T-helper 1 cell treated with Interleukin-12 subunit alpha and Interleukin-12 subunit beta and Interleukin-4 antibody, amounts not matched to agents 30 ng/mL and 1 ng/mL, for 36 hours (primary cell): ENCODE measurements at regions not wholly inside any gene's neighbourhood (a gene's known extent, or its start where the extent isn't known, plus 50 kb on each side); places are given as distances from the start of the nearest gene placed in this dataset.
"Not testable (repeated sequence)": the region's sequence is repeated elsewhere in the genome, so short reads cannot be mapped to it uniquely, and the experiment has no call there.

ENCODE experiments used
- intact Hi-C: fragments of 100-400 bp; cut with micrococcal nuclease; formaldehyde crosslinking; loops from one replicate; pipeline ENCODE4 v1.15.1; 2024

DNA sequence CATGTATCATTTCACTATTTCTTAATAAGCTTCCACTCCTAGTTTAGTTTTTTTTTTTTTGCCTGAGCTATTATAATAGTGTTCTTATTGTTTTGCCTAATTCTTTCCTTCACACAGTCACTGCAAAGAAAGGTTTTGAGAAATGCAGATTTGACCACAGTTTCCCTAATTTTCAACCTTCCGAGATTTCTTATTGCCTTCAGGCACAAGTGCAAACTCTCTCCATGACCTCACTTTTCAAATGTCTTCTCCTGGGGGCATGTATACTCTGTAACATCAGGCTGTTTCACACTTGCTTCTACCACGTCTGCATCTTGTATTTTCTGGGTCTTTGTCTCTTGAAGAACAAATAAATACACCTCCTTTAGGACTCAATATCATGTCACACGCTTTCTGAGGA, 339.0 kb upstream of the CITED2 start:
- intact Hi-C loops, result no loop called here

DNA sequence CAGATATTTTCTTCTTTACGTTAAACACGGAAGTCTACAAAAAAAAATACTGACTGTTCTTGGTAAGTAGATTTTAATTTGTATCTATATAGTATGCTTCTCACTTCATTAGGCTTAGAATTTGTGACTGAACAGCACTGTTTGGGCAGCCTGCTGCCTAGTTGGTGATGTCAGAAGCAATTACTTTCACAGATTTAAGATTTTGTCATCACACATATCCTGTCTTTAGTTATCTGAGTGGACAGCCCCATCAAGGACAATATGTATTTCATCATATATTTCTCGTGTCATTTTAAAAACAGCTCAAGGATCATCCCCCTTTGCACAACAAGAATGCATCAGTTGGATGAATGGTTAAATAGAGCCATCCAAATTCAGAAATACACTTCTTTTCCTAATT, 338.4 kb upstream of the CITED2 start:
- intact Hi-C loops, result no loop called here

DNA sequence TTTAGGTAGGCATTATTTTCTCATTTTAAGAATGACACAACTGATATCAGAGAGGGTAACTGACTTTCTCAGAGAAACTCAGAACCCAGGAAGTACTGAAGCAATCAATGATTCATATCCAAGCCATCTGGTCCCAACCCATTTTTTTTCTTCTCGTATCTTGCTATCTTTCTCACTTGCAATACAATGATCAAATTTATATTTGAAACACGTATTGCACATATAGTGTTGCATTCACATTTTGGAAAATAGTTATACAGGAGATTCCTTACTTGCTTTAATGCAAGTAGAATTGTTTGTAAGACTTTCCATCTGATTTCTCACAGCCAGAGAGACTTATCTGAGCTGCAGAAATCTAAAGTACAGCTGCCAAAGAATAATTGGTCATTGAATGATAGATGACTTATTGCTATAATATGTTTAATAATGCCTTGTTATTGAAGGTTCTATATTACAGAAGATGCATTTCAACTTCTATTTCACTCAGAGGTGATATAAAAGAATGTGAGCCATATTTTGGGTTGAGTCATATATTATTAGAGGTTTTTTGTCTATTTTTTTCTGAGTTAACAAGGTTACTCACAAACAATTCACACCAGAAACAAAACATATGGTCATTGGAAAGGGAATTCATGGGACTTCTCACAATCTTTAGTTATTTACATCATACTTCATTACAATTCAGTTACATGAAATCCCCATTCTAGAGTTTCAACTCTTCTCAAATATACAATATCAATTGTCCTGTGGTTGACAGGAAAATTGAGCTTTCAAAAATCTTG, 337.5 kb upstream of the CITED2 start:
- intact Hi-C loops, result no loop called here

DNA sequence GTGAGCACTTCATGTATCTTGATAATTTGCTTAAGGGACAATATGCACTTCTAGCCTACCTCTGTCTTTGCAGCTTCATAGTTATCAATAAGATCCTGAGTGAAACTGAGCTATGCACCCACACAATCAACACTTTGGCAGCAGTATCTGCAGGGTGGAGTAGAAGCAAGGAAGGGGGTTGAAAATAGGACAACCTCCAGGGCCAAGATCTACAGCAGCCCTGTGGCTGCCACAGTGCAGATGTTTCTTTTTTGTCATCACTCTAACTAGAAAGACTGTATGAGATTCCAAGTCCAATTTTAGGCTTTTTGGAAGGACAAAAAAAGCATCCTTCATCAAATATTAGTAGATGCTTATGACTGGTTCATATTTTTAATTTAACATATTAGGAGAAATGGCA, 336.1 kb upstream of the CITED2 start:
- intact Hi-C loops, result no loop called here

DNA sequence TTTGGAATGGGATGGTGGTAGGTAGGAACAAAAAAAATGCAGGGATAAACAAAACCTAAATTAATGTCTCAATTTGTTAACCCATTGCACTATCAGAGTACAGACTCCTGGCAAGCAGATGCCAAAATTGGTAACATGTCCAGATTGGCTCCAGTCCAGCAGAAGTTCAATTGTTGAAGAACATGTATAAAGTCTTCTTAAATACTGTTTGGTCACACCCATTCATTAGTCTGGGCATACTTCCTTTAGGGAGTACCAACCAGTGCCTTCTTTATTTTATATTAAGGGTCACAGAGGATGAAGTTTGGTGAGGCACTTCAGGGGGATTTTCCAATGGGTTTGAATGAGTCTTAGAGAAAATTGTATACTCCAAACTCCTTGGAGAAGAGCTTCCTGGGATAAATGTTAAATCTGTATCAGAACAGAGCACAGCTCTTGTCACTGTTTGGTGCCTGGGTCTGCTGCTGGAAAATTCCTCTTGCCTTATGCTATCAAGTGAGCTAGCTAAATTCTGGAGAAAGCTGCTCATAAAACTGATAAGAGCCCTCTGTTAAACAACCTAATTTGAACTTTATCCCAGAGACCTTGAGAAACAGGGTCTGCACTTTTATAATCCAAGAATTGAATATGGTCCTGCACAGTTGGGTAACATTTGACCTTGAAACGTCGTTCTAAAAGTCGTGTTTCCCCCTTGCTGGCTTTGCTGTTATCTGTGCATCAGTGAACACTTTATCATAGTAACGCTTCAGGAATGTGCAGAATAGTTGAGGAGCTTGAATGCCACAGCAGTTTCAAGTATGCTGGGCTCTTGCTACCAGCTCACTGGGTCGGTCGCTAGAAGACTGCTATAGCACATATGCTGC, 334.1 kb upstream of the CITED2 start:
- intact Hi-C loops, result no loop called here

DNA sequence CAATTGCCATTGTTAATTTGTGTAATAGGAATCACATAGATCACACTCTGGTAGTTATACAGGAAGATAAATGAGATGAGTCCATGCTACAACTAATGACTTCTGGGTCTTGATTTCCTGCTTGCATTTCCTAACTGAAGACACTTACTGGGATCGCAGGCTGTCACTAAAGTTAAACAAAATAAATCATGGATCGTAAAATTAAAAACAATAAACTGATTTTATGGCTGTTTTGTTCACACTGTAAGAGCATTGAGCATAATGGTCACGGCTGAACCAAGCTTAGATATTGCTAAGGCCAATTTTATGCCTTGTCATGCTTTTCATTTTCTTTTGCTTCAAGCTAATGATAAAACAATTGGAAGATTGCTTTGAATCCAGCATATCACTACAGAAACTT, 332.5 kb upstream of the CITED2 start:
- intact Hi-C loops, result no loop called here

DNA sequence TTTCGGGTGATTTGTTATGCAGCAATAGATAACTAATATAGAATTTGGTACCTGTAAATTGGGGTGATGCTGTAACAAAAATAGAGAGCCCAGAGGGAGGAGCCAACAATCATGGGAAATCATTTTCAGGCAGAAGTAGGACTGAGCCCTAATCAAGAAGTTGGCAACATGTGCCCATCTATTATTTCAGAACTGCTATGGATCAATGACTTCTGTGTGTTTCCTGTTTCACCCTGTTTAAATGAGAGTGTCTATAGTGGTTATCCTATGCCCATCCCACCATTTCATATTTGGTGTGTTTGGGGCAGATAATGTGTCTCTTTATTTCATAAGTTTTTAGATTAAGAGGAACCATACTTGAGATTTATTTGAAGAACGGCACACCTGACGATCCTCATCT, 330.8 kb upstream of the CITED2 start:
- intact Hi-C loops, result no loop called here

DNA sequence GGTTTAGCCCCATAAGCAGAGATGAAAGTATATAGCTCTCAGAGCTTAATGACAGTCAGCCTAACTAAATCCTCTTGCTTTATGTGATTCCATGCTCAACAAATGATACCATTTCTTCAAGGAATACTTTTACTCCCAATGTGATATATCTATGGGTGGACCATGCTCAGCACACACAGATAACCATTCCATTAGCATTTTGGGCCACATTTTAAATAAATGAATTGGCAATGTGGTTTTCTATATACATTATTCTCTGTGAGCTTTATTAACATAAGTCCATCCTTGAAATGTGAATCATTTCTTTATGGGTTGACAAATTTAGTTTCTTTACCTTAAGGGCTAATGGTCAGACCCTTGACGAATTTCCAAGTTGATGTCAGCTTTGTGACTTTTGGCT, 329.3 kb upstream of the CITED2 start:
- intact Hi-C loops, result no loop called here

DNA sequence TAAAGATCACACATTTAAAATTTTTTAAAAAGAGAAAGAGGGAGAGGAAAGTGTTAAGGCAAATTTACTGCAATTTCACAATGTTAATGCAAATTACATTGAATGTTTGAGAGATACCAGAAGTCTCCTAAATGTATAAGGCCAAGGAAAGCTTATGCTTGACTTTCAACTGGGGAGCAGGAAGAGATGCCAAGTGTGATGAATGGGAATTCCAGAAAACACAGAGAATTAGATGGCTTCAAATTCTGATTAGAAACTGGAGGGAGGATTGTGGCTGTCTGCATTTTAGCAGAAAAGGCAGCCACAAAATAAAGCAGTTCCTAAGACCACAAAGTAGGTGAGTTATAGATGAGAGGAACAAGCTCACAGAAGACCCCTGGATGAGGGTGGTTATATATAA, 328.3 kb upstream of the CITED2 start:
- intact Hi-C loops, result no loop called here

DNA sequence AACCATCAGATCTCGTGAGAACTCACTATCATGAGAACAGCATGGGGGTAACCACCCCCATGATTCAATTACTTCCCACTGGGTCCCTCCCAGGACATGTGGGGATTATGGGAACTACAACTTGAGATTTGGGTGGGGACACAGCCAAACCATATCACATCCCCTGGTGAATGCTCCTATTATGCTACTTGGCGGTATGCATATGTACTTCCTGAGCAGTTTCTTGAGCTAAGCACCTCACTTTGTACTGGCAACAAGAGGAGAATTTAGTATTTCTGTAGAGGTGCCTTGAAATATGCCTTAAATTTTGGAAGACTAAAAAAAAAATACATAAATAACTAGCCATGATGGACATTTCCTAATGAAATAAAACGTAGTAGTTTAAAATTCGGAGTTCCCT, 327.2 kb upstream of the CITED2 start:
- intact Hi-C loops, result no loop called here

DNA sequence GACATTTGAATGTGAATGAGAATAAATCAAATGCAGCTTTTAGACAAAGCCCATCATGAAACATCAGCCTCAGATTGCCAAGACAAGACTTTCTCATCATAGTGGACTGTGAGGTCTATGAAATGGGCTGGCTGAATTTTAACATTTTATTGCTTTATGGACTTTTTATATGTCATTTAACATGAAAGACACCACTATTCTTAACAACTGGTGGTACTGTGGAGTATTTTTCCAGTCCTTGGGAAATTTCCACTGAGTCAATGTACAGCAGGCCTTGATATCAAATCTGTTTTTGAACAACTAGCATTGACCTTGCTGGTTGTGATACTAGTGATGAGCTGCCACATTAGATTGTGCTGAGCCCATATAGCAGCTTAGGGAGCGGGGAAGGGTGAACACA, 326.6 kb upstream of the CITED2 start:
- intact Hi-C loops, result no loop called here

DNA sequence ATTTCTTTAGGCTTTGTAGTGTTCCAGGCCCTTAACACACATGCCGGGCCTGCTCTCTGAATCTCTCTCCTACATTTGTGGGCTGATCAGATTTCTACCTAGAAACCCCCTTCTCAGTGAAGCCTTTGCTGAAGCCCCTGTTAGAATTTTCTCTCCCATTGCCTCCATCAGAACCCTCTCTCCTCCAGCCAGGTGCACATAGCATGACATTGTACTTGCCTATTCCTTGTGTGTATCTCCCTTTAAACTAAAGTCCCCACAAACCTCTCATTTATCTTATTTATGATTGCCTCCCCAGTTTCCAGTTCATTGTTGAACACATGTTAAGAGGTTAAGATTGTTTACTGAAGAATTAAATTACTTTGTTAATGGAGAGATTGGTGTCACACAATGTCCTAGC, 325.5 kb upstream of the CITED2 start:
- intact Hi-C loops, result no loop called here

DNA sequence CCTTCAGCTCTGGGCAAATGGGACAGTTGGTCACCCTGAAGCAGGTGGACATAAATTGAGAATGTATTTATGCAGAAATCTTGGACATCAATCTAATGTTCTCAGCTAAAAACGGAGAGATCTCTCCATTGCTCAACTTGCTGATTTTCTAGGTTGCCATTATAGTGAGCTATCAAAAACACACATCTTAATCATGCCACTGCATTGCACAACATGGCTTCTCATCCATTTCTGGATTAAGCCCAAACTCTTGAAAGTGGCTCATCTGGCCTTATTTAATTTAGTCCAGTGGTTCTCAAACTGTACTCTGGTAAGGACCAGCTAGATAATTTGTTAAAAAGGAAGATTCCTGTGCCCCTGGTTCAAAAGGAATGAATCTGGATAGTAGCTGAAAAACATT, 324.9 kb upstream of the CITED2 start:
- intact Hi-C loops, result no loop called here

DNA sequence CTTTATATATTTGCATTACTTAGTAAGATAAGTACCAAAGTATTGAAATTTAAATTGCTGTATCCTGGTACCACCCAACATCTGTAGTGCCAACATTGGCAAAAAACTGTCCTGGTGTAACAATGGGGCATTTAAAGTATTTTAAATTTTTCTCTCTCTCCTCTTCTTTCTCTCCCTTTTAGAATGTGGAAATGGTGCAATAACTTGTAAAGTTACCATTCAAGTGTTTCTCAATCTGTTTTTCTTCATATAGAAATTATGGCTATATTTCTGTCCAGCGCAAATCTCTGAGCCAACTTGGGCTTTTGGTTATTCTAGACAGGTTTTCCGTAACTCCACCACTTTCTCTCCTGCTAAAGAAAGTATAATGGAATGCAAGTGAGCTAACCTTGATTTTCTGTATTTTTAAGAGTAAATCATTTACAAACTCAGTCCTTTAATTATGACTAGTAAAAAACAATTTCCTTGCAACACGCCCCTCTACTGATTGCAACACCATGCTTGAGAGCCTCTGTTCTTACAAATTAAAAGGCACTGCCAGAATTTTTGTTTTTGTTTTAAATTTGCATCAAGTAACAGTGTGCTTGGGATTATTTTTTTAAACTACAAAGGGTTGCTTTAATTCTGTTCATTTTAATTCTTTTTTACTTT, 324.2 kb upstream of the CITED2 start:
- intact Hi-C loops, result no loop called here

DNA sequence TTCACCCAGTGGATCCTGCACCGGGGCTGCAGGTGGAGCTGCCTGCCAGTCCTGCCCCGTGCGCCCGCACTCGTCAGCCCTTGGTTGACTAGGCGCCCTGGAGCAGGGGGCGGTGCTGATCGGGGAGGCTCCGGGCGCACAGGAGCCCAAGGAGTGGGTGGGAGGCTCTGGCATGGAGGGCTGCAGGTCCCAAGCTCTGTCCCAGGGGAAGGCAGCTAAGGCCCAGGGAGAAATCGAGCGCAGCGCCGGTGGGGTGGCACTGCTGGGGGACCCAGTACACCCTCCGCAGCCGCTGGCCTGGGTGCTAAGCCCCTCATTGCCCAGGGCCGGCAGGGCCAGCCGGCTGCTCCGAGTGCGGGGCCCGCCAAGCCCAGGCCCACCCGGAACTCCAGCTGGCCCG, 323.4 kb upstream of the CITED2 start:
- intact Hi-C loops, result not testable (repeated sequence)

DNA sequence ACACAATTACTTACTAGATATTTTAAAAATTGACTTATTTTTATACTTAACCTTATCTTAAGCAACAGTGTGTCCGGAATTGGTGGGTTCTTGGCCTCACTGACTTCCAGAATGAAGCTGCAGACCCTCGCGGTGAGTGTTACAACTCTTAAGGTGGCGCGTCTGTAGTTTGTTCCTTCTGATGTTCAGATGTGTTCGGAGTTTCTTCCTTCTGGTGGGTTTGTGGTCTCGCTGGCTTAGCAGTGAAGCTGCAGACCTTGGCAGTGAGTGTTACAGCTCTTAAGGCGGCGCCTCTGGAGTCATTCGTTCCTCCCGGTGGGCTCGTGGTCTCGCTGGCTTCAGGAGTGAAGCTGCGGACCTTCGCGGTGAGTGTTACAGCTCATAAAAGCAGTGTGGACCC, 322.5 kb upstream of the CITED2 start:
- intact Hi-C loops, result not testable (repeated sequence)

DNA sequence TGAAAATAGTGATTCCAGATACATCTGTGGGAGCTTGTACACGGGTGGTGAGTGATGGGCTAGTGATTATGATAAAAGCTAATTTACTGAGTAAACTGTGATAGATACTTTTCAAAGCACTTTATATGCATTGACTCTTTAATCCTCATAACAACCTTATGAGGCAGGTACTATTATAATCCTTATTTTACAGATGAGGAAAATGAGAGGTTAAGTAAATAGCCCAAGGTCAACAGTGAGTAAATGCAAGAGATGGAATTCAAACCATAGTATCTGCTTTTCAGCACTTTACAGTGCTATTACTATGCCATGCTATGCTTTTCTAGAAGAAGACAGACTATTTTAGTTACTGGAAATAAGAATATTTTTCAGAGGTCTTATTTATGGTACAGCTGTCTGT, 320.9 kb upstream of the CITED2 start:
- intact Hi-C loops, result no loop called here

DNA sequence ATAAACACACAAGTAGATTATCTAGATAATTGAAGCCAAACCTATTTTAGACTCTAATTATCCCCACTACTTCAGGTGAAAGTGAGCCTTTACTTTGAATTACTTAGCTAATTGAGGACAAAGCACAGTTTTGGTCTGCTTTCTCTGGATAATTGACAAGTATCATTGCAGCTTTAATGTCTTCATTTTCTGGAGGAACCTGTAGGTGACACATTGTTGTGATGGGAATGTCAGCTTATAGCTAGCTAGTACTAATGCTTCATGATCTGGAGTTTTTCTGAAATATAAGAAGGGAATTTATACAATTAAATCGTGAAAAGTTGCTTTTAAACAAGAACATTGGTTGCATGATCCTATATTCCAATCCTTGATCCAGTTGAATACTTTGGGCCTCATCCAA, 319.3 kb upstream of the CITED2 start:
- intact Hi-C loops, result no loop called here

DNA sequence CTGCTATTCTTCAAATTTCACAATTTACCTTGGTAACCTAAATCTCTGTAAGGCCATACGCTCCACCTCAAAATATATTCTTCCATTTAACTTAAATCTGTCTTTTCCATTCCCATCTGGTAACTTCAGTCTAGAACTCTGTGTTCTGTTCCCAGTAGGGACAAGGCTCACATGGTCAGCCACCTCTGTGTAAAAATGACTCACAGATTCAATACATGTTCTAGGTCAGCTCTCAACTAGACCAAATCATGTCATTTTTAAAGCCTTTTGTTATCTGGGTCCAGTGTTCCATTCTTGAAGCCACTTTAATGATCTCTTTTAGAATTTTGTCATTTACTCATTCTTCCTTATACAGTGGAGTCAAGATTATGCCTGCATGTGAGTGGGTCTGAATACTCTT, 315.6 kb upstream of the CITED2 start:
- intact Hi-C loops, result no loop called here

DNA sequence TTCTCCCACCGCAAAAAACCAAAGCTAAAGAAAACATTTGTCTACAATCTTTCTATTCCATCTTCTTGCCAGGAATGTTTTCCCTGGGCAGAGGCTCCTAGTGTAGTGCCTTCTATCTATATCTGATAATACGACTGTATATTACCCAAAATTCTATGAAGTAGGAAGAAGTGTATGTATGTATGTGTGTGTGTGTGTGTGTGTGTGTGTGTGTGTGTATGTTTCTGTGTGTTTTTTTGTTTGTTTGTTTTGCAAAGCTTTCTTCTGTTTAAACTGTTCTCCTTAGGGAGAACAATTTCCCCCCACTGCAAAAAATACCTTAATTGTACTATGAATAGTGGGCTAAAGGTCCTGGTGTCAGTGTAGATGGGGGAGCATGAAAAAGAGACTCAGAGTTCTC, 312.6 kb upstream of the CITED2 start:
- intact Hi-C loops, result no loop called here

DNA sequence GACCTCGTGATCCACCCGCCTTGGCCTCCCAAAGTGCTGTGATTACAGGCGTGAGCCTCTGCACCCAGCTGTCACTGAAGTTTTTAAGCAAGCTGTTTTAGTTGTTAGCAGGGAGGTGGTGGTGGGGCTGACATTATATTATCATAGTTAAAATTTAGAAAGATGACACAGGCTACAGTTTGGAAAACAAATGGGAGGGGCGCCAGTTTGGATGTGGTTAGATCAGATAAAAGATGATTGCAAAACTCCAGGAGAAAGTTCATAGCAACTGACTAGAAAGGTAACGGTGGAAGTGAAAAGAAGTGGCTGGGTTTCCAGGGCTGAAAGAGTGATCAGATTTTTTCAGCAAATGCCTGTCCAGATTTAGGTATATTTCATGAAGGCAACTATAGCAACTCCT, 311.9 kb upstream of the CITED2 start:
- intact Hi-C loops, result no loop called here

DNA sequence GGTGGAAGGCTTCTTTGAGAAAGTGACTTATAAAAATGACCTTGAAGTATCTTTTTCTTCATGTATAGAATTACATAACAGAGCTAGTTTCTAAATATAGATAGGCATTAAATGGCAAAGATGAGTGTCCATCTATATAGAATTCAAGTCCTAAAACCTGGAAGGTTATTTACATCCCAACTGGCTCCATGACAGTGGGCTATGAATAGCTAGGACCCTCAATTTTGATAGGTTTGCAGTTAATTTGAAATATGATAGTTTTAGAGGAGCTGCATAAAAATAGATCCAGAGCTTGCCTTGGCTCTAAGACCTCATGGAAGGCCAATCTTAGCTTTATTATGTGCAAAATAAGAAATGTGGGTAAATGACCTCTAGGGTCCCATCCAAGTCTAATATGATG, 310.6 kb upstream of the CITED2 start:
- intact Hi-C loops, result no loop called here
